Kidney tubule cell (primary cell): ENCODE measurements at regions not wholly inside any gene's neighbourhood (a gene's known extent, or its start where the extent isn't known, plus 50 kb on each side); places are given as distances from the start of the nearest gene placed in this dataset.

Source experiments
- DNase-seq: peaks from one replicate; pipeline ENCODE4 v3.0.0-alpha.2; 2018; ENCODE audit warnings: low spot score

DNA sequence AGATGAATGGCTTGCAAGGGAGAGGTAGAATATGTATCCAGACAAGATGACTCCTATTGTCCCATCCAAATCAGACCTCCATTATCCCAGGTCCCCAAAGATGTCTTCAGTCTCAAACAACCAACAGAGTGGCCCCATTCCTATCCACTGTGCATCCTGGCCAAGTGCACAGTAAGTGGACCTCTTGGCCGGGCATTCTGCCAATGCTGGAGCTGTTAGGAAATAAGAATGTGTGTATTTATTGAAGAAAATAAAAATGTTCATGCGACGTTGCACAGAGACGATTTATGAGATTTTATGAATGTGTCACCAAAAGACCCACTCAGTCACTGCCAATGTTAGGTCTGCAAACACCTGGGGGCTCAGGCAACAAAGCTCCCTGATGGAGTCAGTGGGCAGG lies 196.0 kb downstream of the MAFB start:
- DNase-seq, result peak; percentile 6

DNA sequence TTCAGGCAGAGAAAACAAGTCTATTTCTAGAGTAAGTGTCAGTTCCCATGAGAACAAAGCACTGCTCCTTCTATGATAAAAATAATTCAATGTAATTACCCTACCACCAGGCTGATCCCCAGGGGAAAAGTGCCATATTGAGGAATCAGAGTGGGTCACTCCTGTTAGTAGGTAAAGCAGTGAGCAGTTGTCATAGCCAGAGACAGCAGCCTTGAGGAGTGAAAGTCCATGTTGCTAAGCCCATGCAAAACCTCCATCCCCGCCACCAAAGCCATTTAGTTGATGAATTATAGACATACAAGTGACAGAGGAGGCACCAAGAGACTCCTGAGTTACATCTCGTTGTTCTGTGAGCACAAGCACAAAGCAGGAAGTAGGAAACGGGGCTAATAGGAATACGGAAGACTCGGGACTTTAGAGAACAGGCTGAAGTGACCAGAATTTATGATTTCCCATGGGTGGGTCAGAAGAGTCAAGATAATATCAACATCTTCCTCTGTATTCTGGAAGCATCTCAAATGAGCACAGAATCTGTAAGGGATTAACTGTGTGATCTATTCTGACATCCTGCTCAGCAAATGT lies 197.9 kb downstream of the MAFB start:
- DNase-seq, result no peak

DNA sequence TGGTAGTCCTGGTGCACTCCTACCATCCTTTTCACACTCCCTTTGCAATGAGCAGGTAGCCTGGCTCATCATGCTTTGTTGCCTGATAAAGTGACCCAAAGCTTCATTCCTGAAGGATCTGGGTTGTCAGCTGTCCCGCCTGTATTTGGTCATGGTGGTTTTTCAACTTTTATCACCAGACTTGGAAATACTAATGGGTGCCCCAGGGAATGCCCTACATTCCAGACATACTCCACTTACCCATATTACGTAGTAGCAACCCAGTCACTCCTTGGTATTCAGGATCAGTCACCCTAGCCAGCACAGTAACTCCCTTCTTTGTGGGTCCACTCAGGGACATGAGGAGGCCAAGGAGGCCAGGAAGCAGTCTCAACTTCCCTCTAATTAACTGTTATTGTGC lies 199.2 kb downstream of the MAFB start:
- peak; percentile 87 for DNase-seq

DNA sequence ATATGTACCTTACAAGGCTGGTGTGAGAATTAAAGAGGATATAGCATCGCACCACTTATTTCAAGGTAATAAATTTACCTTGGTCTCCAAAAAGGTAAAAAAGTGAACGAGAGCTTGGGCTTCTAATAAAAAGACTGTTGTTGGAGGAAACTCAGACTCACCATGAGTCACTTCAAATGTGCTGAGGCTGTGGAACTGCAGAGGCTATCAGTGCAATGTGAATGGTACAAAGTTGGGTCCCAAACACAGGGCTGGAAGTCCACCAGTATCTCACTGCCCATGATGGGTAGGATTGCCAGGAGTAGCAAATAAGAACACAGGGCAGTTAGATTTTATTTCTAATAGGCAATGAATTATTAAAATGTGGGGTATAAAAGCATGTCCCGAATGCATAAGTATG lies 200.6 kb downstream of the MAFB start:
- peak; percentile 10 for DNase-seq

DNA sequence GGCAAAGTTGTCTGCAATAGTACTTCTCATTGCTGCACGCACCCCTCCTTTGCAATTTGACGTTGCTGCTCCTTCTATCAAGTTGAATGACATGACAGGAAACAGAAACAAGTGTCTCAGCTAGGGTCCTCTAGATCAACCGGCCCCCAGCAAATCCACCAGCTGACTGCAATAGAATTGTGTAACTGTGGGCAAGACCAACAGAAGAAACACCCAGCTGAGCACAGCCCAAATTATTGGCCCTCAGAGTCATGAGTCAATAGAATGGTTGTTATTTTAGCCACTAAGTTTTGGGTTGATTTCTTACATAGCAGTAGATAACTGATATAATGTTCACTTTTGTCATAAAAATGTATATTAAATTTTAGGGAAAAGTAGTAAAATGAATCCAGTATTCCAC lies 202.7 kb downstream of the MAFB start:
- no peak for DNase-seq

DNA sequence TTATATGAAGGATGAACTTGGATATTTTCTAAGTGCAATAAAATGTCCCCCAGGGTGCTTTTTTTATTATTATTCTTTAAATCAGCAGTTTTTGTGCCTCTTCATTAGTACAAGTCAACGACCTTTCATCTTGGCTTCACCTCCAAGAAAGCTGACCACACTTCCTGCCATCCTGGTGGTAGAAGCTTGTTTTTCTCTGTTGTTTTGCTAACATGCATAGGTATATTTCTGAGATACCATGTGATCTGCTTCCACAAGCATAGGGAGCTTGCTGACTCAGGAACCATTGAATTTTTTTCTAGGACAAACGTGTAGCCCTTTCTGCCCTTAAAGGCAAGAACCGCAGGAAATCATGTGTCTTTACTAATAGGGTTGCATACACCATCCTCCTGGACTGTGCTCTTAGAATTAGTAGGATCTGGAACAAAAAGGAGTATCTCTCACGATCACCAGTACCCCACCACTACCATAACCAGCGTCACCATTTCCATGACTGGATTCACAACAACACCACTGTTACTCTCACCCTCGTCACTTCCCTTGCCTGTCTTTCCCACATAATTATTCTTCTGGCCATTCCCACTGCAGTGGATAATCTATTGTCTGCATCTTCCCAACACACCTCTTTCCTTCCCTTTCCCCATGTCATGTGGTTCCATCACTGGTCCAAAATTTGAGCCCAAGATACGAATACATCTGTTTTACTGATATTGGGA lies 207.1 kb downstream of the MAFB start:
- no peak for DNase-seq

DNA sequence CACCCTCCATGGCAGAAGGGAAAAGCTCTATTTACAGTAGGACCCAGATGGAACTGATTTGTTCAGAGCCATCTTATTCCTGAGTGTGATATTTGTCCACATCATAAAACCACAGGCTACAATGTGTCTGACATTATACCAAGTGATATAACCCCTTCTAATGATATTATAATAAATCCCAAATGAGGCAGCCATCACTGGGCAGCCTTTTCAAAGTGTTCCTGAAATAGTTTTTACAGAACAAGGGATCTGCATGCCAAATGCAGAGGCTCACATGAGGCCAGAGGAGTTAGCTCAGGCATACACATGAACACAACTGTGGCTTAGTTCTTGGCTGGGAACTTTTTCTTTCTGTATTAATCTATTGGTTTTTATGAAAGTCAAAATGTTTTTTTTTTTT lies 207.7 kb downstream of the MAFB start:
- DNase-seq, result no peak

DNA sequence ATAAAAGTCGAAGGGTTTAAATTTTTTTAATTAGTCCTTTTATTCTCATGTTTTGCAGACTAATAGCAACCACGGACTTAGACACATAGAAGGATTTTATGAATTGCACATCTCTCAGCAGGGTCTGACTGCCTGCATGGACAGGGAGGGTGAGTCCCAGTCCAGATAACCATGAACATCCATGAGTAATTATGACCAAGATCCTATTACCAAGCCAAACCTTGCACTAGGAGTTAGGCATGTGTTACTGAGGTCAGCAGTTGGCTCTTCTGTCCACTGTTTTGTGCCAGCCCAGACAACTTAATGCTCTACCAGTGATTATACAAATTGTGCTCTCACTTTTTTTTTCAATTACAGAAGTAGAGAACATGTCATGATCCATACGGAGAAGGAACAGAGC lies 211.2 kb downstream of the MAFB start:
- no peak for DNase-seq

DNA sequence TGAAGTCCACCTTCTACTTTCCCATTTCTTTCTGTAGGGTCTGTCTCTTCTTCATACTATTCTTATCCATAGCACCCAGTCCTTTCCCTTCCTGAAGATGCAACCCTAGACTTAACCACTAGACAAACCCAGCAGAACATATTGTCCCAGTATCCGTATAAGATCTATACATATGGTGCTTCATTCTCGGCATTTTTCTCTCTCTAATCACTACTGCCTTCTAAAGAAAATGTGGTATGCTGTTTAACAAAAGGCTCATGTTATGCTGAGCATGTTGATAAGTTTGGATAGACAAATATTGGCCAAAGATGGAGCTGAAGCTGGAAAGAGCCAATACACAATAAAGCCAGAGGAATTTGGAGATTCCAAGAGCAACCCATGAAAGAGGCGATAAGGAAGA lies 212.6 kb downstream of the MAFB start:
- DNase-seq, result no peak

DNA sequence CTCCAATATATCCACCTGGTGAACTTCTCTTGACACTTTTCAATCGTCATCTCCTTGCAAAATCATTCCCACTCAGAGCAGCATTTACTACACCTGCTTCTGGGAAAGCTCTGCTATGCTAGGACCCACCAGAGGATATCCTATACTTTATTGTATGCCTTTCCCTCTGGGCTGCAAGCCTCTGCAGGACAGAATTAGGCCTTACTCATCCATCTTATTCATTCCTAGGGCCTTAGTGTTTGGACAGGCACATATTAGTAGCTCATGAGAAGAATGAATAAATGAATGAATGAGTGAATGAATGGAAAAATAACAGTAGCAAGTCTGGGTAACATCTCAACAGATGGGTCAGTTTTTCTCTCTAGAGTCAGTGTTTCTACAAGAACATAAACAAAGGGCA lies 216.1 kb downstream of the MAFB start:
- DNase-seq, result no peak

DNA sequence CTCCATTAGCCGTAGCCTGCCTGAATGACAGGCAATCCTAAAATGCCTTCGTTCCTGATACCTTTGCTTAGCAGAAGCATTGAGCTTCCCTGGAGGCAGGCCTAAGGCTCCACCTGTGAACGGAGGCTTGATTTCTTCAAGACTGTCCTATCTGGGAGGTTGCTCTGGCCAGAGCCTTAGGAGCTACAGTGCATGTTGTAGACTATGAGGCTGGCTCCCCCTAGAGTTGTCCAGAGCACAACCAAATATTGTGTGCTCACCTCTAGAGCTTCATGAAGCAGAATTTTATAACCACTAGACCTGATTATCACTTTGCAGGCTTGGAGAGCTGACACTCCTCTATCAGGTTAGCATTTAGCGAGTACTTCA lies 217.8 kb downstream of the MAFB start:
- peak; percentile 13 for DNase-seq

DNA sequence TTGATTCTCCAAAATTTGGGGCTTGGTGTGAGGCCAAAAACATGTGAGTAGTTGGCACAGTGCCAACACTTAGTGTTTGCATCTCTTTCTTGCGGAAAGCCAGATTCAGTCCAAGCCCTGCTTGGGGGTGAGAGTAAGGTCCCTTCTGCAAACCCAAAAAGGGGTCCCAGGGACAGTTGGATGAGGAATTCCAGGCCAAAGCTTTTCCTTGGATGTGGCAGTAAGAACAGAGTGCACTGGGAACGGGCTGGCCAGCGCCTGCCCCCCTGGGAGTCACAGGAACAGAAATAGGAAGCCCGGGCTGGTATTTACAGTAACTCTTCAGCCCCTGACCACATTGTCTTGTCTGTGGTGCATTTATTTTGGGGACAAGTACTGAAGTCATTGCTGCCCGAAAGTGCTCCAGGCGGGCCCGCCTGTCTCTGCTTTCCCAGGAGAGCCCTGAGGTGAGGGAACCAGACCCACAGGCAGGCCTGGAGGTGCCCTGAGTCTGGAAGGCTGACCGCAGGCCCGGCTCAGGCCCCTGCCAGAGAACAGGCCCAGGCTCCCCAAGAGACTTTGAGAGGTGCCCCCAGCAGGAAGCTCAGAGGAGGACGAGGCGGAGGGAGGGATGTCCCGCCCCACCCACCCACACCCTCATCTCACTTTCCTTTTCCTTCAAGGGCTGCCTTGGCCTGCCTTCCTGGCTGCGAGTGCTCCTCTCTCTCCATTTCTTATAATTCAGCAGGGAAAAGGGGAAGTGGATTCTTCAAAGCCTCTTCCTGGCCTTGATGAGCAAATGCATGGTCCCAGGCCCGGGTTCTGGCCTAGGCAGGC lies 218.4 kb downstream of the MAFB start:
- DNase-seq, result no peak

DNA sequence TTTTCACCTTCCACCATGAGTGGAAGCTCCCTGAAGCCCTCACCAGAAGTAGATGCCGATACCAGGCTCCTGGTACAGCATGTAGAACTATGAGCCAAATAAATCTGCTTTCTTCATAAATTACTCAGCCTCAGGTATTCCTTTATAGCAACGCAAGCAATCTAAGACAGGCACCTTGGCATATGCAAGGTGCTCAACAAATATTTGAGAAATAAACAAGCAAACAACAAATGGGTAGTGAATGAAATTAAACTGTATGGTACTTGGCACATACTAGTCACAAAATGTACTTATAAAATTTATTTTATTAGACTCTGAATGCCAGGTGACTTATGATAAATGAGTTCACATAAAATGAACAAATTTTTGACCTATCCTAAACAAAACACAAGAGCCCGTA lies 220.3 kb downstream of the MAFB start:
- DNase-seq, result no peak

DNA sequence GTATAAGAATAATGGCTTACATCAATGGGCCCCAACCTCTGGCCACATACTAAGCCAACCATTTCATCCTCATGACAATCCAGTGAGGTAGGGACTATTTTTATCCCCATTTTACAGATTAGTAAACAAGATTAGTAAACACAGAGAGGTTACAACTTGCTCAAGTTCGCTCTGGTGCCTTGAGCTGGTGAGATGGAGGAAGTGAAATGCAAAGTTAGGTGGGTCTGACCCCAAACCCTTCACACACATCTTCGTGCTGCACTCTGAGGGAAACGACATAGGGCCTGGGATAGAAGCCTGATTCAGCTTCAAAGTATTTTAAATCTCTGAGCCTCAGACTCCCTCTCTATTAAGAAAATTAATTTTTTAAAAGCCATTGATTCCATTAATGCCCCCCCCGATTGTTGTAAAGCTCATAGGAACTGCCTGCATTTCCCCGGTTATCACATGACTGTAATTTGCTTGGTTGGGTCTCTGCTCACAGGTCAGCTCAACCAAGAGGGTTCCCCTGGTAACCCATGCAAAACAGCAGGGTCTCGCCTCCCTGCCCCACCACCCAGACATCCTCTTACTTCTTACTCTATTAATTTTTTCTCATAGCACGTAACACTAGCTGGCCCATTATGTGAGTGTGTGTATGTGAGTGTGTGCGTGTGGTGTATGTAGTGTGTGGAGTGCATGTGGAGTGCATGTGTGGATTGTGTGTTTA lies 221.2 kb downstream of the MAFB start:
- no peak for DNase-seq

DNA sequence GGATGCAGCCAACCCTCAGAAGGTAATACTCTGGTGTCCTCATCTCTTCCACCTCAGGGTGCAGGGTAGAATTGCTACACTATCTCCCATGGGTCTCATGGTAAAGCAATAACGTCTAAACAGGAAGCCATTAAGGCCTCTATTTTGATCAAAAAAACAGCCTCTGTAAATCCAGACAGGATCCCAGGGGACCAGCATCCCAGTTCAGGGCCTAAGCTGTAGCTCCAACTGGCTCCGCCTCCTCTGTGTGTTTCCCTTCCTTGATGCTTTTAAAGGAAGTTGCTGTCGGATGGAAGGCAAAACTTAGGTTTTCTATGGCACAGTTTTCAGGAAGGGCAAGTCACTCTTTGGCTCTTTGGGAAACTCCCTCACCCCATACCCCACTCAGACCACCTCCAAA lies 222.0 kb downstream of the MAFB start:
- no peak for DNase-seq

DNA sequence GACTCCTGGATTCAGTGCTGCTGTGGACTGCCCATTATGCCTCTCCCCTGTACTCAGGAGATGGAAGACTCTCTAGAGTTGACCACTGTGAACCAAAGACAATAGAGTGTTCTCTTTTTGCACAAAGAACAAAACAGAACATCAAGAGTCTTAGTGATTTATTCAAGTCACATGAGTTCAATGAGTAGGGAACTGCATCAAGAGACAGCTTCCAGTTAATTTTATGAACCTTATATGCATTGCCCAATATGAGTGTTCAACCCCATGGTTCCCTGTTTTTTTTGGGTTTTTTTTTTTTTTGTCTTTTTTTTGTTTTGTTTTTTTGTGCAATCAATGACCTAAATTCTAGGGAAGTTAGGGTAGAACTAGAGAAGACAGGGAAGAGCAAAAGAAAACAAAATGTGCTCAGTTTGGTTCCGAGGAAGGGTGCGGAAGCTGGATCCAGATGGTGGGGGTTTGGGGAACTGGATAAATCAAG lies 224.3 kb downstream of the MAFB start:
- DNase-seq, result no peak

DNA sequence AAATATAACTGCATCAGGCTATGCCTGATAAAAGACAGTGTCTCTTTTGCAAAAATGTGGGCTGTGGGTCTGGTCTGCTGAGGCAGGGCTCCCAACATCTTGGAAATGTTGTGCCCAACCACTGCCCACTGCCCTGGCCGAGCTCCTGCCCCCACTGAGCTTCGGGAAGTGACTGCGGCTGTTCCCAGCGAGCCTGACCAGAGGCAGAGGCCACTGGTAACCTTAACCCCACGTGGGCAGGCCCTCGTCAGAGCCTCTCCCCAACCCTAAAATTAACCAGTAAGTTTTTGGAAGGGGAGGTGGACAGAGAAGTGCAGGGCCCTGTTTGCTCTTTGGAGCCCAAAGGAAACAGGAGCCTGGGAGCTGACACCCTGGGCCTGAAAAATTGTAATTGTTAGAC lies 225.9 kb downstream of the MAFB start:
- DNase-seq, result no peak

DNA sequence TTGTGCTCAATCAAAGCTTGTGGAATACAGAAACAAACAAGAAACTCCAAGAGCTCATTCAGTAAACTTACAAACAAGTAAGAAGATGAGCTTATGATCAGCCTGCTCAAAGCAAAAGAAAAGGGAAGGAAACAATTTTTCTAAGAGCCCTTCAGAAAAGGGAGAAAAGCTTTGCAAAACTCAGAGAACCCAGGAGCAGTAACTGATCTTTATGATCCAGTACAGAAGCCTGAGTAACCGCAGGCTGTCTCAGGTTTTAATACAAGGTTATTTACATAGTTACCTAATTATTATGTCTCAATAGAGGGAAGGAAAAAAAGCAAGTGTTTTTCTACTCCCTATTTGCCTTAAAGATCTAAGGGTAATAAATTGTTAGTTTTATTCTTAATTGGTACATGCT lies 226.5 kb downstream of the MAFB start:
- no peak for DNase-seq

DNA sequence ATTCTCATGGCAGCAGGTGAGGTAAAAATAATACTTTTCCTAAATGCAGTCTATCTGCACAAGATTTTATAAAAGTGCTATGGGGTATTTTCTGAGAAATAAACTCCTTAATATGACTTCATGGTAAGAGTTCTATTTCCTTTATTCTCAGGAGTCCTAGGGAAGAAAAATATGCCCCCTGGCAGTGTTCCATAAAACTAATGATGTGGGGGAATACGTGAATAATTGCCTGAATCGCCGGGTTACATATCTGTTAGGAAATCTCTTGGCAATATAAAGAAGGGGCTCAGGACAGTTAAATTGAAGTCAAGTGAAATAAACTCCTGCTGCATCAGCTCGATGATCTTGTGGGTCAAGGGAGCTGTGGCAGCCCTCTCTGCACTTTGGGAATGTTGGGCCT lies 229.7 kb downstream of the MAFB start:
- no peak for DNase-seq

DNA sequence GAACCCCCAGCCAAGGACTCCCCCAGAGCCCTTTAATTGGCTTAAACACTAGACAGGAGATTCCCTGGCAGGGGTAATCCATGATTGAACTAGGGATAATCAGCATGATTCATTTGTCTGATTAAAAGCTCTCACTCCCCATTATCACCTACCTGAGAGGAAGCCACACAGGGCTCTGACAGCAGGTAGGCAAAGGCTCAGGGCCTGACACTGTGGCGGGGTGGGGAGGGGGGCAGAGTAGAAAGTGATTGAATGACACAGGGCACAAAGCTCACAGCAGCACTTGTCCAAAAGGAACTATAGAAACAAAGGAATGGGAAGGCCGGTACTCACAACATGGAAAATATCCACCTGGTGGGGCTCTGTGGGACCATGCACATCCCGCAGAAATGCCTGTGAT lies 231.6 kb downstream of the MAFB start:
- DNase-seq, result no peak

DNA sequence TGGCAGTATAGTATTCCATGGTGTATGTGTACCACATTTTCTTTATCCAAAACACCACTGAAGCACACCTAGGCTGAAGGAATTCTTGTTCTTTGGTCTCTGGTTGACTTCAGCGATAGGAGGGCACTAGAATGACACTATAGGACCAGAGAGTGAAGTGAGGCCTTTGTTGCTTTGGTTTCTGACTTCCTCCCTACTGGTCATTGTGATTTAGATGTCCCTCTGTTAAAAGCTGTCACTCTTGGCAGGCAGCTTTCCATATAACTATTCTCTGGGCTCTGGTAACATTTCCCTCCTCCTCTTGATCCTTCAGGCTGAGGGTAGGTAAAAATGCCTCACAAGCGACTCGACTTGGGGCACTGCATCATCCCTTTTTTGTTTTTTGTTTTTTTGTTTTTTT lies 236.3 kb downstream of the MAFB start:
- DNase-seq, result no peak

DNA sequence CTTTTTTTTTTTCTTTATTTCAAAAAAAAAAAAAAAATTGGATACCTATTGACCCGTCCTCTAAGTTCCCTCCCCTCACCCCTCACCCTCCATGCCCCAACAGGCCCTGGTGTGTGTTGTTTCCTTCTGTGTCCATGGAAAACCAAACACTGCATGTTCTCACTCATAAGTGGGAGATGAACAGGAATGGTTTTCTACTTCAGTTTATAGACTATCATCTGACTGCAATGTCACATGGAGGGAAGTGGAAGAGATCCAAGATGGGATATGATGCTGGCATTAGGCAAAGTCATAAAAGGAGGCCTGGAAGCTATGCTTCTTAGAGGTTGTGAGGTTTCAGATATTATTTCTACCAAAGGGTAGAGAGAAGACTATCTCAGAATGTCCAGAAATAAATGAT lies 237.5 kb downstream of the MAFB start:
- no peak for DNase-seq
